ENCODE measurements at regions not wholly inside any gene's neighbourhood (a gene's known extent, or its start where the extent isn't known, plus 50 kb on each side); places are given as distances from the start of the nearest gene placed in this dataset.

DNA sequence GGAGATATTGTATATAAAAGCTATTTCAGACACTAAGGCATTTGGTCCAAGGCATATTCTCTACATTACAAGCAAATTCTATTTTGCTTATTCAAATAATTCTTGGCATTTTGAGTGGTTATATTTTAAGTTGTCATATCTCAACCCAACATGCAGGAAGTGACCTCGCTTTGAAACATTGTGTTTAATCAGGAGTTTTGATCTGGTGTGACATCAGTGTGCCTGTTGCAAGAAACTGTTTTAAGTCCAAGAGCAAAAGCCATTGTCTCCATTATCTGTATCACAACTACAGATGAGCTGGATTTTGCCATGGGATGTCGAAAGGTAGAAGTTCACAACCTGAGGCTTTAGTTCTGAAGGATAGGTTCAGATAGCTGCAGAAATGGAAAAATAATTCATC, 509.9 kb upstream of the ID4 start:
- TF ChIP-seq, protein P1, sequence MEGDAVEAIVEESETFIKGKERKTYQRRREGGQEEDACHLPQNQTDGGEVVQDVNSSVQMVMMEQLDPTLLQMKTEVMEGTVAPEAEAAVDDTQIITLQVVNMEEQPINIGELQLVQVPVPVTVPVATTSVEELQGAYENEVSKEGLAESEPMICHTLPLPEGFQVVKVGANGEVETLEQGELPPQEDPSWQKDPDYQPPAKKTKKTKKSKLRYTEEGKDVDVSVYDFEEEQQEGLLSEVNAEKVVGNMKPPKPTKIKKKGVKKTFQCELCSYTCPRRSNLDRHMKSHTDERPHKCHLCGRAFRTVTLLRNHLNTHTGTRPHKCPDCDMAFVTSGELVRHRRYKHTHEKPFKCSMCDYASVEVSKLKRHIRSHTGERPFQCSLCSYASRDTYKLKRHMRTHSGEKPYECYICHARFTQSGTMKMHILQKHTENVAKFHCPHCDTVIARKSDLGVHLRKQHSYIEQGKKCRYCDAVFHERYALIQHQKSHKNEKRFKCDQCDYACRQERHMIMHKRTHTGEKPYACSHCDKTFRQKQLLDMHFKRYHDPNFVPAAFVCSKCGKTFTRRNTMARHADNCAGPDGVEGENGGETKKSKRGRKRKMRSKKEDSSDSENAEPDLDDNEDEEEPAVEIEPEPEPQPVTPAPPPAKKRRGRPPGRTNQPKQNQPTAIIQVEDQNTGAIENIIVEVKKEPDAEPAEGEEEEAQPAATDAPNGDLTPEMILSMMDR (IDR thresholded peaks at IDR 0.05) = no peak
- no peak for TF ChIP-seq POLR2A (IDR thresholded peaks at IDR 0.05)
- no peak for TF ChIP-seq POLR2AphosphoS5 (IDR thresholded peaks at IDR 0.05)
- TF ChIP-seq EP300 (IDR thresholded peaks at IDR 0.05) = no peak
